HCT116 (cell line): ENCODE measurements at regions not wholly inside any gene's neighbourhood (a gene's known extent, or its start where the extent isn't known, plus 50 kb on each side); places are given as distances from the start of the nearest gene placed in this dataset.

Experiments
- ATAC-seq: fragments of 200-7000 bp; cut with Tn5 transposase; 2 replicates; pipeline ENCODE4 v1.9.1; 2020; ENCODE audit warnings: mild to moderate bottlenecking, moderate library complexity
- BruUV-seq: library from RNA; stranded (reverse); fragments of 400-500 nt; replicated peaks from 2 replicates; lab custom pipeline; 2021; lab: Mats Ljungman, UMichigan
- CTCF ChIA-PET: fragments of 300-600 bp; sonication (Branson Sonifier 250); formaldehyde crosslinking; loops from one replicate; lab custom pipeline; 2021; ENCODE audit warnings: antibody characterized with exemption; lab: Charles Lee
- POLR2A ChIA-PET: fragments of 300-600, 350-600 bp; sonication (Branson Sonifier 250); formaldehyde crosslinking; loops from one replicate; lab custom pipeline; 2021; ENCODE audit warnings: antibody characterized with exemption; lab: Charles Lee
- RAD21 ChIA-PET, 2 experiments: fragments of 300-600 bp; sonication (Branson Sonifier 250); formaldehyde crosslinking; loops; one replicate each; lab custom pipeline; 2023; ENCODE audit warnings: low total read pairs in 2 of 2; ENCODE audit not compliant: uncharacterized antibody in 2 of 2, unreplicated experiment in 2 of 2, low non-redundant PET in 1 of 2; lab: Charles Lee
- DNase-seq: peaks from one replicate; pipeline ENCODE4 v3.0.0-alpha.2; 2010; ENCODE audit warnings: low read depth, low spot score
- H2AFZ ChIP-seq: fragments of 200-600 bp; shearing (Covaris generic), sonication (generic); 2 replicates; pipeline ENCODE4 v1.6.1; 2017; ENCODE audit warnings: low read depth, mixed run types, mixed read lengths, antibody characterized with exemption, low read length; ENCODE audit not compliant: poor library complexity, severe bottlenecking
- H3K27ac ChIP-seq: 2 replicates; pipeline ENCODE4 v1.5.1; 2012; ENCODE audit warnings: low read depth, low read length
- H3K27me3 ChIP-seq: fragments of 200-600 bp; sonication (generic); 2 replicates; pipeline ENCODE4 v1.6.1; 2016; ENCODE audit warnings: mixed run types, low read length, mixed read lengths; ENCODE audit not compliant: insufficient read depth
- H3K36me3 ChIP-seq, 2 experiments: fragments of 200-500 bp in 1 of 2; fragments of 200-600 bp in 1 of 2; sonication (Bioruptor generic) in 1 of 2; sonication (generic) in 1 of 2; 2 replicates each; pipeline versions ENCODE4 v1.5.1 to v1.6.1; 2014 to 2016; ENCODE audit warnings: low read length in 2 of 2, inconsistent platforms in 1 of 2, mixed read lengths in 1 of 2, mixed run types in 1 of 2; ENCODE audit not compliant: insufficient read depth in 2 of 2, control insufficient read depth in 1 of 2
- H3K4me1 ChIP-seq, 2 experiments: fragments of 200-600 bp in 1 of 2; sonication (generic) in 1 of 2; 2 replicates each; pipeline versions ENCODE4 v1.5.1 to v1.6.1; 2012 to 2017; ENCODE audit warnings: low read length in 2 of 2, inconsistent platforms in 1 of 2, mild to moderate bottlenecking in 1 of 2, mixed read lengths in 1 of 2, mixed run types in 1 of 2, moderate library complexity in 1 of 2; ENCODE audit not compliant: insufficient read depth in 2 of 2, control insufficient read depth in 1 of 2
- H3K4me2 ChIP-seq: fragments of 200-600 bp; sonication (generic); 2 replicates; pipeline ENCODE4 v1.6.1; 2017; ENCODE audit warnings: mixed run types, low read length, mixed read lengths
- H3K4me3 ChIP-seq, 2 experiments: fragments of 200-600 bp in 1 of 2; sonication (generic) in 1 of 2; replicated peaks in 1 of 2; 2 replicates each; pipeline ENCODE4 v1.5.1; 2011 to 2016; ENCODE audit warnings: low read length in 2 of 2, control low read depth in 1 of 2, low read depth in 1 of 2, mild to moderate bottlenecking in 1 of 2, mixed read lengths in 1 of 2, mixed run types in 1 of 2
- H3K79me2 ChIP-seq: fragments of 200-600 bp; sonication (generic); 2 replicates; pipeline ENCODE4 v1.6.1; 2017; ENCODE audit warnings: mild to moderate bottlenecking, mixed run types, low read length, moderate library complexity, mixed read lengths; ENCODE audit not compliant: insufficient read depth
- H3K9ac ChIP-seq: fragments of 200-600 bp; sonication (generic); 2 replicates; pipeline ENCODE4 v1.6.1; 2016; ENCODE audit warnings: low read length, mixed read lengths
- H3K9me2 ChIP-seq: fragments of 200-600 bp; sonication (generic), shearing (Covaris generic); 2 replicates; pipeline ENCODE4 v1.6.1; 2017; ENCODE audit warnings: mixed run types, mild to moderate bottlenecking, moderate library complexity; ENCODE audit not compliant: insufficient read depth
- H3K9me3 ChIP-seq, 2 experiments: fragments of 200-500 bp in 1 of 2; fragments of 200-600 bp in 1 of 2; sonication (Bioruptor generic) in 1 of 2; sonication (generic) in 1 of 2; 2 replicates each; pipeline ENCODE4 v1.6.1; 2014 to 2017; ENCODE audit warnings: low read length in 2 of 2, mixed read lengths in 2 of 2, inconsistent platforms in 1 of 2, low read depth in 1 of 2, mild to moderate bottlenecking in 1 of 2, mixed run types in 1 of 2, moderate library complexity in 1 of 2; ENCODE audit not compliant: control insufficient read depth in 1 of 2, insufficient read depth in 1 of 2
- H4K20me1 ChIP-seq: fragments of 200-600 bp; sonication (generic), shearing (Covaris generic); 2 replicates; pipeline ENCODE4 v1.6.1; 2017; ENCODE audit warnings: mixed run types, mild to moderate bottlenecking, moderate library complexity; ENCODE audit not compliant: insufficient read depth
- ATF3 ChIP-seq: IDR thresholded peaks from 2 replicates; pipeline ENCODE4 v1.6.1; 2012
- CBX3 ChIP-seq: IDR thresholded peaks from 2 replicates; pipeline ENCODE4 v1.6.1; 2012; ENCODE audit warnings: low read depth
- CEBPB ChIP-seq: IDR thresholded peaks from 2 replicates; pipeline ENCODE4 v1.6.1; 2012; ENCODE audit warnings: low read depth
- EZH2 ChIP-seq: fragments of 200-600 bp; sonication (generic); IDR thresholded peaks from 2 replicates; pipeline ENCODE4 v1.6.1; 2017; ENCODE audit warnings: antibody characterized with exemption, mixed run types
- POLR2AphosphoS5 ChIP-seq: IDR thresholded peaks from 2 replicates; pipeline ENCODE4 v1.6.1; 2011; ENCODE audit warnings: mild to moderate bottlenecking, low read depth, low read length, moderate library complexity
- RAD21 ChIP-seq: IDR thresholded peaks from 2 replicates; pipeline ENCODE4 v1.6.1; 2012; ENCODE audit warnings: low read depth, mild to moderate bottlenecking
- REST ChIP-seq: IDR thresholded peaks from 2 replicates; pipeline ENCODE4 v1.6.1; 2012; ENCODE audit warnings: low read depth
- SP1 ChIP-seq: IDR thresholded peaks from 2 replicates; pipeline ENCODE4 v1.6.1; 2012; ENCODE audit warnings: low read depth
- intact Hi-C: fragments of 100-400 bp; cut with micrococcal nuclease; formaldehyde crosslinking; loops from 2 replicates; pipeline ENCODE4 v1.10.0; 2022
- TF ChIP-seq, protein P1 (sequence below), 3 experiments: fragments of 200-600 bp in 1 of 3; sonication (generic) in 1 of 3; IDR thresholded peaks in 2 of 3; conservative IDR thresholded peaks in 1 of 3; 2 replicates each; pipeline ENCODE4 v1.5.1; 2012 to 2017; ENCODE audit warnings: low read depth in 2 of 3, low read length in 2 of 3, antibody characterized with exemption in 1 of 3, borderline replicate concordance in 1 of 3, control low read depth in 1 of 3, mild to moderate bottlenecking in 1 of 3, mixed read lengths in 1 of 3, mixed run types in 1 of 3, moderate library complexity in 1 of 3; ENCODE audit not compliant: insufficient read depth in 1 of 3

DNA sequence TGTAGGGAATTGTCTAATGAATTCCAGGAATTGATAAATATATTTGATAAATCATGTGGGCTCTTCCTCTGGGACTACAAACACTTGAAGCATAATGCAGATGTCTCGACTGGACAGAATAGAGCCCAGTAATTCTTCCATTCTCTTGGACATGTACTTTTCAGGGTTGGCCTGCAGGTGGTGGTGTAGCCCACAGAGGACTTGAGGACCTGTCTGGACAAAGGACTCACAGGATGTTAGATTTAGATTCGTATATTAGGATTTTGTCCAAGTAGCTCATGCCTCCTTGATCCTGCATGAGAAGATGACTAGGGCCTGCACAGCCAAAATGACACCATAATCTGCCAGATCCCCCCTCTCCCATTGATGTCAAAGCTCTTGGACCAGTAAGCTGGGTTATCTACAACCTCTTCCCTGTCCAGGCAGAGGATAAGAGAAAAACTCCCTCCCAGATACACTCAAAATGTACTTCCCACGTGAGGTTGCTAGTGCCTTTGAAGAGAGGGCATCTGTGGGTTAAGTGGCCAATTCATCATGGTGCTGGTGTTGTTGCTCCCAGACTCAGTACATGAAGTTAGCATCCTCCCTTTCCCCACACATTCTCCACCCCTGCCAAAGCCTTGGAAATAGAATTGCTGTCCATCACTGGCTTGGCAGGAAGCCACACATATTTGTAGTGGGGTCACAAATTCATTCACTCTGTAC, 88.6 kb upstream of the ZNF280D start:
- Histone ChIP-seq H3K4me2 (no peak overlapping the region), H3K4me3 (no peak overlapping the region), H3K9me2 (no peaks in the 10 kb centered on the region), H3K79me2 (no peaks in the 10 kb centered on the region), H3K36me3 (no peaks in the 10 kb centered on the region), H3K9me3 (no peaks in the 10 kb centered on the region), H3K9ac (no peak overlapping the region), H4K20me1 (no peaks in the 10 kb centered on the region), H3K4me1 (peaks cover 18 to 28% of the 10 kb centered on the region in 2 experiments), H3K27ac (no peak overlapping the region), H2AFZ (peak overlapping the region; percentile 51), H3K27me3 (no peaks in the 10 kb centered on the region)
- intact Hi-C loops = loop anchor here (1.0 to 5.0 kb wide), 4 partner anchors 315 to 705 kb away; no protein-coding TSS in a partner anchor
- ChIA-PET RAD21 (interaction anchor here in 1 of 2 experiments (0.9 kb wide), 1 partner anchor 48 kb away, joined by 5 read pairs; no protein-coding TSS in a partner anchor), CTCF (interaction anchor here (0.7 to 3.7 kb wide), 17 partner anchors 8 to 706 kb away, joined by 3 to 18 read pairs (median 4); no protein-coding TSS in a partner anchor), POLR2A (interaction anchor here (0.8 kb wide), 1 partner anchor 48 kb away, joined by 3 read pairs; no protein-coding TSS in a partner anchor)
- TF ChIP-seq CBX3 (no peak), RAD21 (peak; percentile 85)
- TF ChIP-seq, protein P1, sequence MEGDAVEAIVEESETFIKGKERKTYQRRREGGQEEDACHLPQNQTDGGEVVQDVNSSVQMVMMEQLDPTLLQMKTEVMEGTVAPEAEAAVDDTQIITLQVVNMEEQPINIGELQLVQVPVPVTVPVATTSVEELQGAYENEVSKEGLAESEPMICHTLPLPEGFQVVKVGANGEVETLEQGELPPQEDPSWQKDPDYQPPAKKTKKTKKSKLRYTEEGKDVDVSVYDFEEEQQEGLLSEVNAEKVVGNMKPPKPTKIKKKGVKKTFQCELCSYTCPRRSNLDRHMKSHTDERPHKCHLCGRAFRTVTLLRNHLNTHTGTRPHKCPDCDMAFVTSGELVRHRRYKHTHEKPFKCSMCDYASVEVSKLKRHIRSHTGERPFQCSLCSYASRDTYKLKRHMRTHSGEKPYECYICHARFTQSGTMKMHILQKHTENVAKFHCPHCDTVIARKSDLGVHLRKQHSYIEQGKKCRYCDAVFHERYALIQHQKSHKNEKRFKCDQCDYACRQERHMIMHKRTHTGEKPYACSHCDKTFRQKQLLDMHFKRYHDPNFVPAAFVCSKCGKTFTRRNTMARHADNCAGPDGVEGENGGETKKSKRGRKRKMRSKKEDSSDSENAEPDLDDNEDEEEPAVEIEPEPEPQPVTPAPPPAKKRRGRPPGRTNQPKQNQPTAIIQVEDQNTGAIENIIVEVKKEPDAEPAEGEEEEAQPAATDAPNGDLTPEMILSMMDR (IDR thresholded peaks at IDR 0.05 in 2 of 3, conservative IDR thresholded peaks at IDR 0.05 in 1 of 3; ENCODE audit: borderline replicate concordance in 1 of 3, insufficient read depth in 1 of 3, low read depth in 2 of 3, low read length in 2 of 3) = peak; percentile 56 to 73 (median 73); a peak in 5 of 6 replicates
- DNase-seq (peak; percentile 48), ATAC-seq (peak; percentile 91)
- no TSS peak for BruUV-seq

DNA sequence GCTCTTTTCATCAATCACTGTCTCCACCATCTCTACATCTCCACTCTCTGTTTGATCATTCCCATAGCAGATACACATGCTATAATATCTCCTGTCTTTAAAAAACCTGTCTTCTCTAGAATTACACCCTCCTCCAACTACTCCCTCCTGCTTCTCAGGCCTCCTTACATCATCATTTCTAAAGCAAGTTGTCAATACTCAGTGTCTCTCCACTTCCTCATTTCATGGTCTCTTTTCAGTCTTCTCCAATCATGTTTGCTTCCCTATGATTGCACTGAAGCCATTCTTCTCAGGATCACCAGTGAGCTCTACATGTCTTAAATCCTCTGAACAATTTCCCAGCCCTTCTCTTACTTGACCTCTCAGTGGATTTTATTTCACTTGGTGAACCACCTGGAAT, 87.0 kb upstream of the ZNF280D start:
- Histone ChIP-seq H3K9me2 (no peaks in the 10 kb centered on the region), H3K9ac (no peak overlapping the region), H4K20me1 (no peaks in the 10 kb centered on the region), H3K27ac (no peak overlapping the region), H3K4me2 (no peak overlapping the region), H3K4me3 (no peak overlapping the region), H2AFZ (no peak overlapping the region), H3K9me3 (no peaks in the 10 kb centered on the region), H3K36me3 (no peaks in the 10 kb centered on the region), H3K79me2 (no peaks in the 10 kb centered on the region), H3K27me3 (no peaks in the 10 kb centered on the region), H3K4me1 (peaks cover 33 to 42% of the 10 kb centered on the region in 2 experiments)
- intact Hi-C loops = loop anchor here (5.0 kb wide), 2 partner anchors 317 to 707 kb away; no protein-coding TSS in a partner anchor
- BruUV-seq = no TSS peak
- ATAC-seq (no peak), DNase-seq (no peak)
- POLR2A ChIA-PET = no interaction called here
- RAD21 ChIA-PET = no interaction called here
- CTCF ChIA-PET = interaction anchor here (2.1 kb wide), 1 partner anchor 393 kb away, joined by 8 read pairs; no protein-coding TSS in a partner anchor
- no peak for TF ChIP-seq ATF3
- TF ChIP-seq POLR2AphosphoS5 = no peak
- no peak for TF ChIP-seq CEBPB
- TF ChIP-seq, protein P1 (IDR thresholded peaks at IDR 0.05 in 2 of 3, conservative IDR thresholded peaks at IDR 0.05 in 1 of 3; ENCODE audit: borderline replicate concordance in 1 of 3, insufficient read depth in 1 of 3, low read depth in 2 of 3, low read length in 2 of 3) = no peak
- TF ChIP-seq REST = no peak
- no peak for TF ChIP-seq SP1
- TF ChIP-seq EZH2 = no peak
